Esophagus muscularis mucosa (tissue), 4 donors: ENCODE measurements at regions not wholly inside any gene's neighbourhood (a gene's known extent, or its start where the extent isn't known, plus 50 kb on each side); places are given as distances from the start of the nearest gene placed in this dataset.

Source experiments
- EP300 ChIP-seq: sonication (generic); formaldehyde crosslinking; IDR thresholded peaks from one replicate; pipeline ENCODE4 v1.6.1; 2017; ENCODE audit warnings: antibody characterized with exemption
- POLR2A ChIP-seq: fragments of 450-650 bp; IDR thresholded peaks from one replicate; pipeline ENCODE4 v1.6.1; 2017; ENCODE audit warnings: antibody characterized with exemption, moderate library complexity, mild to moderate bottlenecking, low read depth
- TF ChIP-seq, protein P1 (sequence below), 3 experiments: fragments of 200-600 bp in 2 of 3; fragments of 450-650 bp in 1 of 3; sonication (generic) in 2 of 3; IDR thresholded peaks; one replicate each; pipeline ENCODE4 v1.5.1; 2017 to 2019; ENCODE audit warnings: antibody characterized with exemption in 3 of 3, mild to moderate bottlenecking in 2 of 3, moderate library complexity in 1 of 3

DNA sequence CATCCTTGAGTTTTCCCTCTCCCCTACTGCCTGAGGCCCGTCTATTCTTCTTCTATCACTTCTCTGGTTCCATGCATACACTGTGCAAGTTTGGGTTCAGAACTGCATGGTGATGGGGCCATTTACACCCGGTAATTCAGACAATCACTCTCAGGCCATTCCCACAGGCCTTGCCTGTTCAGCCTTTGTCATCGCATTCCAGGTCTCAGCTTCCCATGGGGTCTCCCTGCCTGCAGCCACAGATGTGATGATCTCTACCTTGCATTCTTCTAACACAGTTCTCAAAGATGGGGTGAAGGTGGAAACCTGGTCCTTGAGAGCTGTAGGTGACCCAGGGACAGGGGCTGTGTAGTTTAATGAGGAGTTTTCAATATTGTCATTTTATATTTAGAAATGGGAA lies 209.2 kb upstream of the TOPAZ1 start:
- TF ChIP-seq, protein P1, sequence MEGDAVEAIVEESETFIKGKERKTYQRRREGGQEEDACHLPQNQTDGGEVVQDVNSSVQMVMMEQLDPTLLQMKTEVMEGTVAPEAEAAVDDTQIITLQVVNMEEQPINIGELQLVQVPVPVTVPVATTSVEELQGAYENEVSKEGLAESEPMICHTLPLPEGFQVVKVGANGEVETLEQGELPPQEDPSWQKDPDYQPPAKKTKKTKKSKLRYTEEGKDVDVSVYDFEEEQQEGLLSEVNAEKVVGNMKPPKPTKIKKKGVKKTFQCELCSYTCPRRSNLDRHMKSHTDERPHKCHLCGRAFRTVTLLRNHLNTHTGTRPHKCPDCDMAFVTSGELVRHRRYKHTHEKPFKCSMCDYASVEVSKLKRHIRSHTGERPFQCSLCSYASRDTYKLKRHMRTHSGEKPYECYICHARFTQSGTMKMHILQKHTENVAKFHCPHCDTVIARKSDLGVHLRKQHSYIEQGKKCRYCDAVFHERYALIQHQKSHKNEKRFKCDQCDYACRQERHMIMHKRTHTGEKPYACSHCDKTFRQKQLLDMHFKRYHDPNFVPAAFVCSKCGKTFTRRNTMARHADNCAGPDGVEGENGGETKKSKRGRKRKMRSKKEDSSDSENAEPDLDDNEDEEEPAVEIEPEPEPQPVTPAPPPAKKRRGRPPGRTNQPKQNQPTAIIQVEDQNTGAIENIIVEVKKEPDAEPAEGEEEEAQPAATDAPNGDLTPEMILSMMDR (IDR thresholded peaks at IDR 0.05) = no peak
- TF ChIP-seq EP300 (no peak), POLR2A (no peak)
